ENCODE measurements at regions not wholly inside any gene's neighbourhood (a gene's known extent, or its start where the extent isn't known, plus 50 kb on each side); places are given as distances from the start of the nearest gene placed in this dataset.

GRCh38 chr2:176626796-176627195 lies 357.6 kb downstream of the MTX2 start:
- no peak for TF ChIP-seq CTCF (IDR thresholded peaks at IDR 0.05)
- TF ChIP-seq POLR2AphosphoS5 (IDR thresholded peaks at IDR 0.05) = no peak
- TF ChIP-seq EP300 (IDR thresholded peaks at IDR 0.05) = no peak

Data from stomach (tissue), 4 donors.